Heart left ventricle (tissue), 16 donors: ENCODE measurements at regions not wholly inside any gene's neighbourhood (a gene's known extent, or its start where the extent isn't known, plus 50 kb on each side); places are given as distances from the start of the nearest gene placed in this dataset.

Experiments
- ATAC-seq, 4 donors: fragments of 200-7000 bp; cut with Tn5 transposase; one replicate each; pipeline ENCODE4 v1.9.1; 2020 to 2022; ENCODE audit warnings: moderate library complexity in 4 of 4, mild to moderate bottlenecking in 3 of 4, moderate number of reproducible peaks in 1 of 4
- DNase-seq, 5 donors: peaks; one replicate each; pipeline ENCODE4 v3.0.0-alpha.2; 2020
- H3K27ac ChIP-seq, 12 donors: fragments of 200-600 bp; sonication (generic) in 4 of 12; one replicate each; pipeline versions ENCODE4 v1.5.0 to v1.8.0; 2016 to 2022; ENCODE audit warnings: mild to moderate bottlenecking in 2 of 12
- H3K27me3 ChIP-seq, 9 donors: fragments of 200-600 bp; sonication (generic) in 2 of 9; one replicate each; pipeline versions ENCODE4 v1.5.1 to v1.8.0; 2016 to 2022; ENCODE audit warnings: mild to moderate bottlenecking in 3 of 9
- H3K36me3 ChIP-seq, 9 donors: fragments of 200-600 bp; sonication (generic) in 2 of 9; one replicate each; pipeline versions ENCODE4 v1.5.0 to v1.8.0; 2018 to 2022; ENCODE audit warnings: mild to moderate bottlenecking in 2 of 9
- H3K4me1 ChIP-seq, 12 donors: fragments of 200-600 bp; sonication (generic) in 4 of 12; one replicate each; pipeline versions ENCODE4 v1.5.0 to v1.8.0; 2016 to 2022; ENCODE audit warnings: mild to moderate bottlenecking in 3 of 12
- H3K4me3 ChIP-seq, 12 donors: fragments of 200-600 bp; sonication (generic) in 4 of 12; one replicate each; pipeline versions ENCODE4 v1.5.0 to v1.8.0; 2017 to 2022; ENCODE audit warnings: mild to moderate bottlenecking in 9 of 12, moderate library complexity in 4 of 12
- H3K9me3 ChIP-seq, 12 donors: fragments of 200-600 bp; sonication (generic) in 4 of 12; one replicate each; pipeline versions ENCODE4 v1.5.0 to v1.8.0; 2016 to 2022; ENCODE audit warnings: mild to moderate bottlenecking in 1 of 12
- CTCF ChIP-seq, 12 donors: fragments of 200-600 bp; sonication (generic) in 4 of 12; IDR thresholded peaks; one replicate each; pipeline versions ENCODE4 v1.5.0 to v1.8.0; 2018 to 2022; ENCODE audit warnings: antibody characterized with exemption in 12 of 12, mild to moderate bottlenecking in 5 of 12
- POLR2A ChIP-seq, 2 donors: fragments of 450-650 bp; IDR thresholded peaks; one replicate each; pipeline ENCODE4 v1.6.1; 2017; ENCODE audit warnings: antibody characterized with exemption in 2 of 2, mild to moderate bottlenecking in 2 of 2, moderate library complexity in 2 of 2
- WGBS, 4 donors: extraction: QIAGEN DNeasy Blood & Tissue Kit in 2 of 4; methylation state at CpG; one replicate each; pipeline versions ENCODE4 v1.1.5 to v1.1.7; 2013 to 2018; 5-methylcytosine and 5-hydroxymethylcytosine counted together
- intact Hi-C, 10 donors: fragments of 100-400 bp; cut with DNase I; formaldehyde crosslinking; loops; one replicate each; pipeline versions ENCODE4 v1.11.1 to v1.14.2; 2022
- donor health status: ischemic (EF 13 %, LVEDD 7.1; RV severe dilation, severe dysfunction).
- donor health status: healthy with polysubstance abuse.
- donor health status: DM: no; HTN: yes; CAD: no.
- donor health status: DM: no; HTN: no; CAD: no.
- donor health status: ischemic (EF 25% LVEDD 6.9; RV normal size, moderate dysfunction).
- donor health status: ischemic (EF 25% LVEDD 5.7; RV mildly dilated, moderate dysfunction).
- donor health status: healthy.
- donor health status: DM: yes; HTN: yes; CAD: no.
- donor health status: ischemic (EF 35%, LVEDD 5.7; RV mildly dilated, moderate dysfunction).
- donor health status: nonischemic (EF 11% LVEDD 7.7; RV severe dilation, severe dysfunction).
- donor health status: DM: yes; HTN: yes; CAD: no.
- donor health status: PGD.
- donor health status: ischemic (EF 29% LVEDD 5.4; RV normal size, mild dysfunction).
- donor health status: nonischemic (EF 23%, LVEDD 6.1; RV moderate dilation, normal function).

GRCh38 chr10:30793093-30793492 is 163.5 kb upstream of the LYZL2 start:
- Histone ChIP-seq H3K4me1 (peaks cover 0 to 7% (median 0%) of the 10 kb centered on the region in 12 donors), H3K27me3 (no peaks in the 10 kb centered on the region), H3K27ac (no peak overlapping the region), H3K4me3 (no peak overlapping the region), H3K36me3 (no peaks in the 10 kb centered on the region), H3K9me3 (peaks cover 0 to 3% (median 0%) of the 10 kb centered on the region in 12 donors)
- ATAC-seq (no peak), DNase-seq (no peak)
- 92 to 98% (median 96%) methylated on average over 3 of the region's 3 CpGs for WGBS, 4 donors
- intact Hi-C loops: no loop called here
- no peak for TF ChIP-seq POLR2A (IDR thresholded peaks at IDR 0.05)
- no peak for TF ChIP-seq CTCF (IDR thresholded peaks at IDR 0.05)

DNA sequence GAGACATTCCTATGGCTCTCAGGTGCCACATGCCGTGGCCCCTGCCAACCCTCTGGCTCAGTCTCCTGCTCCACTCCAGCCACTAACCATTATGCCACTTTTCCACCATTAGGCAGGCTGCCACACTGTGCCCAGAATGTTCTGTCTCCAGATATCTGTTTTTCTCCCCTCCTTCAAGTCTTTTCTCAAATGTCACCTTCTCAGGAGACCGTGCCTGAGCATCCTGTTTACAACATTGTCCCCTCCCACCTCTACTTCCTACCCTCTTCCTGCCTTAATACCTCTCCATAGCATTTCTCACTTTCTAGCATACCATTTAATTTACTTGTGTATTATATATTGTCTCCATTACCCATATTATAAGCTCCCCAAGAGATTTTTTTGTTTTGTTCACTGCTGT is 162.5 kb upstream of the LYZL2 start:
- DNase-seq (no peak), ATAC-seq (no peak)
- peaks cover 0 to 3% (median 0%) of the 10 kb centered on the region in 12 donors for H3K9me3 ChIP-seq
- intact Hi-C loops: no loop called here
- WGBS, 4 donors: 79 to 84% (median 83%) methylated on average over 2 of the region's 2 CpGs
- H3K36me3 ChIP-seq: no peaks in the 10 kb centered on the region
- no peaks in the 10 kb centered on the region for H3K27me3 ChIP-seq
- TF ChIP-seq POLR2A (IDR thresholded peaks at IDR 0.05): no peak
- TF ChIP-seq CTCF (IDR thresholded peaks at IDR 0.05): no peak
- H3K4me3 ChIP-seq: no peak overlapping the region
- H3K4me1 ChIP-seq: peaks cover 0 to 7% (median 0%) of the 10 kb centered on the region in 12 donors
- no peak overlapping the region for H3K27ac ChIP-seq

DNA sequence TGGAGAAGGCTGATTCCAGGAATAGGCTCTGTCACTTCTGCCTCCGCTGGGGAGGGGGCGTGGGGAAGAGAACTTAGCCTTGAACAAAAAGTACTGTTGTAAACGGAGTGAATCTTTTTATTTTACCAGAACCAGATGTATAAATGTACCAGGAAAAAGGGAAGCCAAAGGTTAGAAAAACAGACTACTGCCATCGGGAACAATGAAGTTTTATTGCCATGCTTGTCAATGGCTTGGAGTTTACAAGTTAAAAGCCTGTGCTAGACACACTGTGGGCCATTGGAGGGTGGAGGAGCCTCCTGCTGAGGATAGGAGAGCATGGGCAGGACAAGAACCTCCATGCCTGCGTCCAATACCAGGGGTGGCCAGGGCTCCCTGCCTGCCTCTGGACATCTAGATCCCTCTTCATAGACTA is 161.7 kb upstream of the LYZL2 start:
- intact Hi-C loops: no loop called here
- DNase-seq: no peak
- H3K9me3 ChIP-seq: peaks cover 0 to 3% (median 0%) of the 10 kb centered on the region in 12 donors
- peaks cover 0 to 7% (median 0%) of the 10 kb centered on the region in 12 donors for H3K4me1 ChIP-seq
- H3K36me3 ChIP-seq: no peaks in the 10 kb centered on the region
- no peak for ATAC-seq
- no peaks in the 10 kb centered on the region for H3K27me3 ChIP-seq
- 77 to 87% (median 80%) methylated on average over 5 of the region's 5 CpGs for WGBS, 4 donors
- no peak overlapping the region for H3K4me3 ChIP-seq
- no peak overlapping the region for H3K27ac ChIP-seq
- no peak for TF ChIP-seq POLR2A (IDR thresholded peaks at IDR 0.05)
- no peak for TF ChIP-seq CTCF (IDR thresholded peaks at IDR 0.05)

- DNase-seq (no peak), ATAC-seq (no peak)
- no peaks in the 10 kb centered on the region for H3K27me3 ChIP-seq
- no peaks in the 10 kb centered on the region for H3K36me3 ChIP-seq
- H3K9me3 ChIP-seq: peaks cover 0 to 3% (median 0%) of the 10 kb centered on the region in 12 donors
- 96 to 98% (median 97%) methylated on average over 8 to 10 of the region's 10 CpGs for WGBS, 4 donors
- intact Hi-C loops: loop anchor here (5.0 to 10.0 kb wide), 13 partner anchors 65 to 1015 kb away; partner anchors contain the start of genes ZNF438 (in 4 of the 10) and ZEB1 (in 3 of the 10)
- H3K4me1 ChIP-seq: peaks cover 0 to 18% (median 4%) of the 10 kb centered on the region in 12 donors
- no peak overlapping the region for H3K4me3 ChIP-seq
- TF ChIP-seq CTCF (IDR thresholded peaks at IDR 0.05) (no peak), POLR2A (IDR thresholded peaks at IDR 0.05) (no peak)
- no peak overlapping the region for H3K27ac ChIP-seq
Measured at GRCh38 chr10:30789806-30790205, 160.3 kb upstream of the LYZL2 start.
